ENCODE measurements at regions not wholly inside any gene's neighbourhood (a gene's known extent, or its start where the extent isn't known, plus 50 kb on each side); places are given as distances from the start of the nearest gene placed in this dataset.
A peak's percentile ranks its signal among the peaks of the same experiment; 100 is the strongest.
"Not testable (repeated sequence)": the region's sequence is repeated elsewhere in the genome, so short reads cannot be mapped to it uniquely, and the experiment has no call there.

DNA sequence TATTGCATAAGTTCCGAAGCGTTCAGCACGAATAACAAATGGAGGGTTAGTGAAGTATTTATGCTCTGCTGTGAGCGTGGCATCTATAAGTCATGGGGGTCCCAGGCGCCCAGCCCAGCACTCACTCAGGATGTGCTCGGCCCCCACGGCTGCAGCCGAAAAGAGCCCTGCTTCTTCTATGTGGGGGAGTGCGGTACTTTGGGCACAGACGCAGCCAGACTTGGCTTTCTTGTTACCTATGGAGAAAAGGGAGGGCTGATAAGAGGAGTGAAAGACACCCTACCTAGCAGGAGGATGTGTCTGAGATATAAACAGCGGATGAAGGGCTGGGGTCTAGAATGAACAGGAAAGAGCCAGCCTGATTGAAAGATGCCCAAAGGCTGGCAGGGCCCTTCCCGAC lies 51.4 kb downstream of the MRPL36 start:
- DNase-seq (ENCODE audit: low spot score) = no peak

DNA sequence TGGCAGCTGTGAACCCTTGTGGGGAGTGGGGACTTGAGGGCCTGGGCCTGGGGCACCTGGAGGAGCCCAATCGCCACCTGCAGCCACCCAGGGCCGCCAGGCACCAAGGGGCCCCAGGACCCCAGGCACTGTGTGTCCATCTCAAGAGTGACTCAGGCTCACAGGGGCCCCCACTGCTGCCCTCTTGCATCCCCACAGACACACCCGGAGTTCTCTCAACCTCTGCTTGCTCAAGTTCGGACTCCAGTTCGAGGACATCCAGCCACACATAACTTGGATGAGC lies 51.9 kb downstream of the MRPL36 start:
- DNase-seq (ENCODE audit: low spot score) = no peak

DNA sequence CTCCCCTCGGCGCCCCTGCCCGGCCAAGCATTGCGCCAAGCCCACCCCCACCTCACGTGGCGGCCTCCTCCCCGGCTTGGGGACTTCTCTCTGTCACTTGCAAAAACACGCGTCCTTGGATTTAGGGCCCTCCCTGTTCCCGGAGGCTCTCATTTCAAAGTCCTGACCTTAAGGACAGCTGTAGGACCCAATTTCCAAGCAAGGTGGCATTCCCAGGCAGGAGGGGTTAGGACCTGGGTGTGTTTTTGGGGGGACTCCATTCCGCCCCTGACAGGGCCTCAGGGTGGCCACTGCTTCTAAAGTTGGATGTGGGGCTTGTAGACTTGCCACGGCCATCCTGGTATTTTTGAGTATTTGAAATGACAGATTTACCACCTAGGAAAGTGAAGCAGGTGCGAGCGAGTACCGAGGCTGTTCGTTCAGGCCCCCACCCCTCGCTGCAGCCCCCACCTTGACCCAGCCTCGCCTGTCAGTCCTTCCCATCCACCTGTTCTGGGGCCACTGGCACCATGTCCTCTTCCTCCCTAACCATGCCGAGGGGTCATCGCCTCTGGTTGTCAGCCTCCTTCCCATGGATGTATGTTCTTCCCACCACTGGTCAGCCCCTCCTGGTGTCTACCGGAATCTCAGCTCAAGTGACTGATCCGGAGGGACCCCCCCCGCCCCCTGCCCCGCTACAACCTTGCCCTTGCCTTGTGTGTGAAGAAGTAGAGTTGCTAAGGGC lies 52.4 kb downstream of the MRPL36 start:
- no peak for DNase-seq (ENCODE audit: low spot score)

DNA sequence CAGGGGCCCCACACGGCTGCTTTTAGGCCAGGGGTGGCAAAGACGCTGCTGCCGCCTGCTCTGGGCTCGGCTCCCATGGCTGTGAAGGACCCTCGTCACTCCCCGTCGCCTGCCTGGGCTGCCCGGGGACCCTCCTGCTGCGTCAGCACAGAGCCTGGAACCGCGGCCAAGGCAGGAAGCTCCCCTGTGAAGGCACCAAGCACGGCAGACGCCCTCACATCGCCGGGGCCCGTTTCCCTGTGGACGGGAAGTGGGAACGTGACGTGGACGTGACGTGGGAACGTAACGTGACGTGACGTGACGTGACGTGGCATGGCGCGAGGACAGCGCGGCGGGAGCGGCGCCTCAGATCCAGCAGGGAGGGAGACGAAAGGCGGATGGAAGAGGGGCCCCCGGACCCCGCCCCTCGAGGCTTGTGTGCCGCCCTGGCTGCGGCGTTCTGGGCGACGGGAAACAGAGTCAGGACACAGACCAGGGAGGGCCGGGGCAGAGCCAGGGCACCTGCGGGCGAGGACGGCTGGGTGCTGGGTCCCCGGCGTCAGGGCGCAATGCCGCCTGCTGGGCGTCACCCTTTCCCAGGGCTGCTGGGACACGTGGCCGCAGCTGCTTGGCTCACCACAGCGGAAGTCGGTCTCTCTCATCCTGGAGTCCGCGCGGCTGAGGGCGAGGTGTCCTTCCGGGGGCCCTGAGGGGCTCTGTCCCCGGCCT lies 53.1 kb downstream of the MRPL36 start:
- no peak for DNase-seq (ENCODE audit: low spot score)

DNA sequence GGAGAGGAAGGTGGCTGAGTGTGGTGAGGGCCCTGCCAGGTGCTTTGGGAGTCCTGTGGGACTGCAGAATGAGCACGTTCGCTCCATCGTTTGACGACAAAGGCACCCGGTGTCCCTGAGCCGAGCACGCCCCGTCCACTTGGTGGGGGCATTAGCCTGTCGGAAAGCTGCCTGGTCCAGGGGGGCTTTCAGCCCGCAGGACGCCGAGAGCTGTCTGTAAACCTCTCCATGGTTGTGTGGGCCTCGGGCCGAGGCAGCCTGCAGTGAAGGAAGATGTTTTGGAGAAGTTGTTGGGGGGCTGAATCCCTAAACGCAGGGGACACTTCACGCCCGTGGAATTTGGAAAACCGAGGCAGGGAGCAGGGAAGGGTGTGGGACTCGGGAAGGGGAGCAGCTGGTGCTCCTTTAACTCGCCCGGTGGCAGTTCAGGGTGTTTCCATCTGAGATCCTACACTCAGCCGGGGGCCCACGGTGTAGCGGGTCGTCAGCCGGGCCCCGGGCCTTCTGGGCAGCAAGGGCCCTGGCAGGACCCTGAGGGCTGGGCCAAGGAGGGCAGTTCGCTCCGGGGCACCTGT lies 53.8 kb downstream of the MRPL36 start:
- no peak for DNase-seq (ENCODE audit: low spot score)

DNA sequence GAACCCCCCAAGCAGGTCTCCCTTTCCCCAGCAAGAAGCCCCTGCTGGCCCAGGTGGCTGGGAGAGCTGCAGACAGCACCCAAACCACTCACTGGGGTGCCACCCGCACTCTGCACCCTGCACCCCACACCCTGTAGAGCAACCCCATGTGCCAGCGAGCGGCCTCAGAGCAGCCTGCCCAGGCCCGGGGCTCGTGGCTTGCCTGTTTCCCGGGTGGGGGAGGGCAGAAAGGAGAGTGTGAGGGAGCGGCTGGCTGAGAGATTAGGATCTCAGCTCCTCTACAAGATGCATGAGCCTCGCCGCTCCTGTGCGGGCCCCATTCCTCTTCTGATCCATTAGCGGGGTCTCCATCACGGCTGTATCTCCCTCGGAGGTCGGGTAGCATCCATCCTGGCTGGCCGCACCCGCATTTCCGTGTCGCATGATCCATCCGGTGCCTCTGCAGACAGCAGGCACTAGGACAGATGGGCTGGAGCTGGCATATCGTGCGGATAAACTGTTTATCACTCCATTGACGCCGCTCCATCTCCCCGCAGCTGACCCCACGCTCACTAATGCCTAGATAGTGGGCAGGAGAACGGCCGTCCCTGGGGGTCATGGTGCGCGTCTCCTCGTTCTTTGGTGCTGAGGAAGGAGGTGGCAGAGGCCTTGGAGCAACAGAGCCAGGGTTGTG lies 54.4 kb downstream of the MRPL36 start:
- no peak for DNase-seq (ENCODE audit: low spot score)

DNA sequence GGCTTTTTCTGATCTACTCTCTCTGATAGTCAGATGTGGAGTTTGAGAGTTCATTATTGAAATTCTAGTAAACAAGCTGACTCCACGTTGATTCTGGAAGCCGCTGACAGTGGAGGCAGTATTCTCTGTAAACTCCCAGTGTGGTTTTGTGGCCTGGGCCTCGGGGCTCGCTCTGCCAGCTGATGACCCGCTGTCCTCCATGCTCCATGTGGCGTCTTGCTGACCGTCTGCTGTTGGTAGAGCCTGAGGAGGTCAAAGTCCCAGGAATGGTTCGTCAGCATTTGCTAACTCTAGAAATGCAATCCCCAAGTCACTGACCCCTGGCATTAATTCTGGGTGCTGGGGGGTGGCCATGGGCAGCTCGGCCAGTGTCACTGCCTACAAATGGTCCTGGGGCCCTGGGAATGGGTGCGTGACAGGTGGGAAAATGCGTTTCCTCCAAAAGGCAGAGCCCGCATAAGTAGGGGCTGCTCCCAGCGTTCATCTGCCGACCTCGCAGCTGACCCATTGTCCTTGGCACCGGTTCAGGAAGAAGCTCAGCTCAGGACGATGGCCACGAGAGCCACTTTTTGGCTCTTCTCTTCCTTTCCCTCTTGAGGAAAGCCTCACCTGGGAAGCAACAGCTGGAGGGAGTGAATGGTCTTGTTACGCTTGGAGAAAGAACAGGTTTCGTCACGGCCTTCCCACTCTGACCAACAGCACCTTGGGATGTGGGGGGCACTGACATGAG lies 55.1 kb downstream of the MRPL36 start:
- DNase-seq (ENCODE audit: low spot score) = no peak

DNA sequence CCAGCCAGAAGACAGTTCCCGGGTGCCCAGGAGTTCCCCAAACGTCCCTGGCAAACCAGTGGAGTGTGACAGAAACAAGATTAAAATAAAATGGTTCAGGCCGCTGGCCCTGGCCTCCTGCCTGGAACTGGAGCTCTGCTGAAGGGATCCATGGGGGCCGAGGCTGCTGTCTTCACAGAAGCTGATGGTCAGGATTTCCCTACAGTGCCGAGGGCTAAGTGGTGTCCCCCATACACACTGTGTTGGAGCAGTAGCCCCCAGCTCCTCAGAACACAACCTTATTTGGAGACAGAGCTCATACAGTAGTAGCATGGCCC lies 55.9 kb downstream of the MRPL36 start:
- DNase-seq (ENCODE audit: low spot score) = no peak

DNA sequence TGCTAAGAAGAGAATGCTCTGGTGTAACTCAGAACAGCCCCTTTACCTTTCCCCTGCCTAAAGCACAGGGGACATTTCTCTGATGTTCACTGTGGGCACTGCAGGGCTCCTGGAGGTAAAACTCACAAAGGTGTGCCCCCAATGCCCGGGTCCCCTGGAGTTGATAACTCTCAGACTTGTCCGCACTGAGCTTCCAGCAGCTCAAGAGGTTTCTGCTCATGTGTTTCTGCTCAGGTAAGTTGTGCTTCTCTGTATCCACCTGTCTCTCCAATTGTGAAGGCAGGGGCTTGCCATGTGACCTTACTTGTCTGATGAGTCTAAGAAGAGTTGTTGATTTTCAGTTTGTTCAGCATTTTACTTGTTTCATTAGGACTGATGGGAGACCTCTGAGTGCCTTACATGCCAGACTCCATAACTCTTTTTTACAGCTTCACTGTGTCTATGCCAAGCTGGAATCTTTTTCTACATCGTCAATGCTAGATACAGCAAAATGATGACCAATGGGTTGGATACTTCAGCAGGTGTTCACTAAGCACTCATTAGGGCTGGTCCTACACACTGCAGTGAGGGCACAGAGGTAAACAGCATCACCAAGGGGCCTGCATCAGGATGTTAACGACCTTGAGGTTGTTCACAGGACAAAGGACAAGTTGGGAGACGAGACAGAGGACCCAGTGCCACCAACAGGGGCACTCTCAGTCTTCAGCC lies 56.4 kb downstream of the MRPL36 start:
- DNase-seq (ENCODE audit: low spot score) = no peak

DNA sequence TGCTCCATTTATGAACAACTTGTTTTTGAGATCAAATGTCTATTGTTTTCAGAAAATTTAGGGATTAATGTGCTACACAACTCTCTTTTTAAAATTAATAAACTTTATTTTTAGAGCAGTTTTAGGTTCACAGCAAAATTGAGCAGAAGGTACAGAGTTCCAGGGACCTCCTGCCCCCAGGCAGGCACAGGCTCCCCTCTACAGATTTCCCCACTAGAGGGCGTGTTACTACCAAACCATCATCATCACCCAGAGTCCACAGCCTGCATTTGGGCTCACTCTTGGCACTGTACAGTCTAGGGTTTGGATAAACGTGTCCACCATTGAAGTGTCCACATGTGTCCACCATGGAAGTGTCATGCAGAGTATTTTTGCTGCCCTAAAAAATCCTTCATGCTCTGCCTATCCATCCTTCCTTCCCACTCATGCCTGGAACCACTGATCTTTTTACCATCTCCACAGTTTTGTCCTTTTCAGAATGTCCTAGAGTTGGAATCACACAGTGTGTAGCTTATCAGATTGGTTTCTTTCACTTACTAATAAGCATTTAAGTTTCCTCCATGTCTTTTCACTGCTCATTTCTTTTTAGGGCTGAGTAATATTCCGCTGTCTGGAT lies 61.7 kb downstream of the MRPL36 start:
- DNase-seq (ENCODE audit: low spot score) = peak; percentile 72

DNA sequence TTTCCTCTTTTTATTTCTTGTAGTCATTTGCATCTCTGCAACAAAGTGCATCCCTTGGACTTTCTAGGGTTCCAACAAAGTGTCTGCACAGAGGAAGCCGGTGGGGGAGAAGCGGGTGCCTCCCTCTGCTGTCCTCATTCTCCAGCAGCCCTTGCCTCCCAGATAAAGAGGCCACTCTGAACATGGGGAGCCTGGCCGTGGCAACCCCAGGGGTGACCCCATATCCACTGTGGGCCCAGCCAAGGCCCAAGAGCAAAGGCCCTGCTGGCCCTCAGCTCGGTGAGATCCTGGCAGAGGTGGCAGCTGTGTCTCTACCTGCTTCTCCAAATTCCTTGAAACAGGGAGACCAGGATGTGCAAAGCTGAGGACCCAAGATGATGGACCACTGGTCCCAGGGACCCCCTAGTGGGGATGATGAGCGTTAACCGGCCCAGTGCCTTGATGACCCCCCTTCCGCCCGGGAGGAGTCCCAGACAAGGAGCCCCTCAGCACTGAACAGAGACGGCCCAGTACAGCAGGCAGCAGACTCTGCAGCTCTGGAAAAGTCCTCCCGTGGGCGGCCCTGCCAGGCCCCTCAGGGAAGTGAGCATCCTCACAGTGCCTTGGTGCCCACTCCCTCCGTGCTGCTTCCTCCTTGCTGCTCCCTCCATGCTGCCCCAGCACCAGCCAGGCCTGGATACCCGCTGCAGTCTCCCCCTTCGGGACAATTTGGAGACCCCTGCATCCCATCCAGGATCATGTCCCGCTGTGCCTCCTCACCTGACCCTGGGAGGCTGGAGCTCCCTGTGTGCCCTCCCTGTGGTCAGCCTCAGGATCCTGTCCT lies 62.5 kb downstream of the MRPL36 start:
- no peak for DNase-seq (ENCODE audit: low spot score)

DNA sequence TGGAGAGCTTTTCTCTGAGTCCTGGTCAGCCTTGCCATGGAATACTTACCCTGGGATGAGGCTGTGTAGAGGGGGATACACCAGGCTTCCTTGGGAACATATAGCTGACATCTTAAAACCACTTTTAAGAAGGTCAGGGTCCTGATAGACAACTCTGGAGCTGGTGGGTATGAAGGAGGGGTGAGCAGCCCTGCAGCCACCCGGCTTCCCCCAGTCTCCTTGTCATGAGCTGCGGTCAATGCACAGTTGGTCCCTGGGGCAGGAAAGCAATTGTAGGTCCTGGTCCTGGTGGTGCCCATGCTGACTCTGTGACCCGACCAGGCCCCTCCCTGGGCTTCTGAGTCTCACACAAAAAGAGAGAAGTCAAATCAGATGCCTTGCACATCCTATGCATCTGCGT lies 63.6 kb downstream of the MRPL36 start:
- DNase-seq (ENCODE audit: low spot score) = peak; percentile 9

DNA sequence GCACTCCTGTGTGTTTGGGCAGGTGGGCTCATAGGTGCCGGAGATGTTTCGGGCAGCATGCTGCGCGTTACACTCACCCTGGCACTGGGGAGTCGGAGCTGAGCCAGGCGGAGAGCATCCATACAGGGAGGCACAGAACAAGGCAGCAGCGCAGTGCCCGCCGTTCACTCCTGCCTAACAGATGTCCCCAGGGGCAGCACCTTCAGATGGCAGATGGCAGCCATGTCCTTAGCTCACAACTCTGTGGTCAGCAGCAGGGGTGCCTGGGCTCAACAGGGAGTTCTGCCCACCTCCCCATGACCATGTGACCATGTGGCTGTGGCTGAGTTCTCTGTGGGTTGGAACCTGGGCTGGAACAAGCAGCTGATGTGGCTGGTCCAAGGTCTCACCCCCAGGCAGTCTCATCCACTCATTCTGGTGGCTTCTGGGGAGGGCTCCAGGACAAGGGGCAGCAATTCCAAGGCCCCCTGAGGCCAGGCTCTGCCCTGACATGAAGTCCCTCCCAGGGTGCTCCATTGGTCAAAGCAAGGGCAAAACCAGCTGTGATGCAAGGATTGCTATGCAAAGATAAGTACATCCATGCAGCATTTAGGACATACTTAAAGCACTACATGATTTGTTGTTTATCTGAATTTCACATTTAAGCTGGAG lies 64.2 kb downstream of the MRPL36 start:
- DNase-seq (ENCODE audit: low spot score) = no peak

DNA sequence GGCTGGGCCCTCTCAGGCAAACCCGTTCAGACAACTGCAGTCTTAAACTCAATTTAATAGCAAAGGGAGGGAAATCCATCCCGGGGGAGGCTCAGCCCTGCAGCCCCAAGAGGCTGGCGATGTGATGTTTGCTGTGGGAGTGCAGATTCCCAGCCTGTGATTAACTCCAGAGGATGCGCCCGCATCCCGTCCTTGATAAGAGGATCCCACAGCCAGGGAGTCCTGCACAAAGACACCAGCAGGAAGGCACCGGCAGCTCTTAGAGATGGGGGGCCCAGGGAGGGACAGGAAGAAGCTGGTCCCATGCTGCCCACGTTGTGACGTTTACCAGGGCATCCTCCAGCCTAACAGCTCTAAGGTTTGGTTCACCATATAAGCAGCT lies 64.7 kb downstream of the MRPL36 start:
- DNase-seq (ENCODE audit: low spot score) = peak; percentile 2

DNA sequence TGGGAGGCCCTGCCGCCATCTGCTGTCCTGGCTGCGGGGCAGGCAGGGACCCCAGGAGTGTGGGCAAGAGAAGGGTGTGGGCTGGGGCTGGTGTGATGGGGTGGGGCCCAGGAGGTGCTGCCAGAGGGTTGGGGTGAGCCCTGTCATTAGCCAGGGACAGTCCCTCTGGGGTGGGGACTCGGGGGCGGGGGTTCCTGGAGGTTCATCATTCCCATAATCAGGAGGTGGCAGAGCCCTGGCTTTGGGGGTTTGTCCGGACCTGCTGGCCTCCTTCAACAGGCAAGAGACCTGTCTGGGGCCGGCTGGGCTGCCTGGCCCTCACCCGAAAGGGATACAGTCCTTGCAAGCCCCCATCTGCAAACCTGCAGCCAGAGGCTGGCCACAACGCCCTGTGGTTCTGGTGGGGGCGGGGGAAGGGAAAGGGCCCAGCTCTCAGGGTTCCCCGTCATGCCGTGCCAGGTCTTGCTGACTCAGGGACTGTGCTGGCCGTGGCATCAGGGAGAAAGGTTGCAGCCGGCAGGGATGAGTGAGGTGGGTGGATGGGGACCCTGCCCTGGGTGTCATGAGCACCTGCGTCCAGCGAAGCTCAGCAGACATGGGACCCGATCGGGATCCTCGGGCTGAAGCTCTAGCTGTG lies 65.2 kb downstream of the MRPL36 start:
- DNase-seq (ENCODE audit: low spot score) = no peak

DNA sequence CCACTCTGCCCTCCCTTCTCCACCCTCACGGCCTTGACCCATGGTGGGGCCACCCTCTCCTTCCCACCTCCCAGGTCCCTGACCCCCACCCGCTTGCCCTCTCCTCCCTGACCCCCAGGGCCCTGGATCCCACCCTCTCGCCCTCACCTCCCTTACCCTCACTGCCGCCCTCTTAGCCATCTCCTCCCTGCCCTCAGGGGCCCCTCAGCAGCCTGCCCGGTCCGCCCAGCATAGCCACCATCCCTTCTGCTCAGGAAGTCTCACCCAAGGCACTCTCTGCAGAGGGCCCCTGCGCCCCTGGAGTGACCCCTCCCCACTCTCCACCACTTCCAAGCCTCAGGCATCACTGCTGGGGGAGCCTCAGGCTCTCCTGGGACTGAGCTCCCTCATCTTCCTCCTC lies 66.3 kb downstream of the MRPL36 start:
- no peak for DNase-seq (ENCODE audit: low spot score)

DNA sequence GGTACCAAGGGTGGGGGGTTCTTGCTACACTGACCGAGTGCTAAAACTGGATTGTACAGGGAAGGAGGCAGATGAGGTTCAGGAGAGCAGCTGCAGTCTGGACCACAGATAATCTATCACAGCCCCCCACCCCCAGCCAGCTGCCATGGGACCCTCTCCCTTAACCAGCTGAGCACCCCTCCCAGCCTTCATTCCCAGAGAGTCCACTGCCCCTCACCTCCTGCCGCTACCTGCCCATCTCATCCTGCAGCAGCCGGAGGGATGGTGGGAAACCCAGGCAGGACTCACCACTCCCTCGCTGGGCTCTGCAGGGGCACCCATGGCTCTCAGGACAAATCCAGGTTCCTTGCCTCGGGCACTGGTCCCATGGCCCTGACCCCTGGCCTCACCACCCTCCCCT lies 66.7 kb downstream of the MRPL36 start:
- DNase-seq (ENCODE audit: low spot score) = peak; percentile 2

DNA sequence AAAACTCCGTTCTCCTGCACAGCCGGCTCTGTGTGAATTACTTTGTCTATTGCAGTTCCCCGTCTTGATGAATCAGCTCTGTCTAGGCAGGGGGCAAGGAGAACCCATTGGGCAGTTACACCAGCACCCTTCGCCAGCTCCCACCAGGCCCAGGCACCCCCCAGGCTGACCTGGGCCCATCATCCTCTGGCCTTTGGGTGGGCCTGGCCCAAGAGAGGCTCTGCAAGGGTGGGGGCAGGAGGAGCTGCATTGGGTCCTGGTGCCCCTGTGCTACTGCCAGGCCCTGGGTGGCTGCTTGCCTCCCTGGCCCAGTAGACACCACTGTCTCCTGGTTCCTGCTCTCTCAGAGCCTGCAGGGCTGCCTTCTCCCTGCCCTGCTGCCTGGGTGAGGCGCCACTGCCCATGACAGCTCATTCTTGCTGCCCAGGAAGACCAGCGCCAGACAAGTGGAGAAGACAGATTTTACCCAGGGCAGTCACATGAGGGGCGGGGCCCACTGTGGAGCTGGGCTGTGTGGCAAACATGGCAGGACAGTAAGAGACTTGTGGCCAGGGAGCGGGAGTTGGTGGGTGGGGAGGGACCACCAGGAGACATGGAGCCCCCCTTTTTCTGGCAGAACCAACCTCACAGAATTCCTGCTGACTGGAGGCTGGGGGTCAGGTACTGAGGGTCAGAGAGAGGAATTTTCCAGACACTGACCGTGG lies 67.2 kb downstream of the MRPL36 start:
- no peak for DNase-seq (ENCODE audit: low spot score)

DNA sequence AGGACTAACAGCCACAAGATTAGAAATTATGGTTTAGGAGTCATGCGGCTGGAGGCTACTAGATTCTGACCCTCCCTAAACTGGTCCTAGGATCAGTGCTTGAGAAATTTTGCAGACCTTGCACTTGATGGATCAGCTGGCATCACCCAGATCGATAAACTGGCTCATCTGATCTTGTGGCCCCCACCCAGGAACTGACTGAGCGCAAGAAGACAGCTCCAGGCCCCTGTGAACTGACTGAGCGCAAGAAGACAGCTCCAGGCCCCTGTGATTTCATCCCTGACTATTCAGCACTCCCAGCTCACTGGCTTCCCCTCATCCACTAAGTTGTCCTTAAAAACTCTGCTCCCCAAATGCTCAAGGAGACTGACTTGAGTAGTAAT lies 67.8 kb downstream of the MRPL36 start:
- not testable (repeated sequence) for DNase-seq (ENCODE audit: low spot score)
